MCF 10A (cell line): ENCODE measurements at regions not wholly inside any gene's neighbourhood (a gene's known extent, or its start where the extent isn't known, plus 50 kb on each side); places are given as distances from the start of the nearest gene placed in this dataset.

ENCODE experiments used
- BruUV-seq: library from RNA; stranded (reverse); fragments of 400-500 nt; replicated peaks from 2 replicates; lab custom pipeline; 2021; lab: Mats Ljungman, UMichigan
- CTCF ChIA-PET: fragments of 300-600 bp; sonication (Branson Sonifier 250); formaldehyde crosslinking; extraction: SDS; loops from one replicate; lab custom pipeline; 2021; ENCODE audit warnings: antibody characterized with exemption, inconsistent platforms; lab: Yijun Ruan, JAX
- POLR2A ChIA-PET: fragments of 300-600, 350-650 bp; sonication (Branson Sonifier 250); formaldehyde crosslinking; extraction: SDS; loops from one replicate; lab custom pipeline; 2020; ENCODE audit warnings: antibody characterized with exemption, inconsistent platforms; lab: Yijun Ruan, JAX
- DNase-seq: peaks from one replicate; pipeline ENCODE4 v3.0.0-alpha.2; 2018; ENCODE audit not compliant: unreplicated experiment
- H3K27ac Mint-ChIP-seq: one replicate; pipeline ENCODE4 v1.8.0; 2022; ENCODE audit warnings: mild to moderate bottlenecking, low read depth, mixed read lengths; ENCODE audit not compliant: unreplicated experiment
- H3K27me3 Mint-ChIP-seq: one replicate; pipeline ENCODE4 v1.8.0; 2022; ENCODE audit warnings: mixed read lengths; ENCODE audit not compliant: insufficient read depth, unreplicated experiment
- H3K36me3 Mint-ChIP-seq: one replicate; pipeline ENCODE4 v1.8.0; 2022; ENCODE audit warnings: mild to moderate bottlenecking, moderate library complexity, mixed read lengths; ENCODE audit not compliant: insufficient read depth, unreplicated experiment
- H3K4me1 Mint-ChIP-seq: one replicate; pipeline ENCODE4 v1.8.0; 2022; ENCODE audit warnings: mixed read lengths; ENCODE audit not compliant: insufficient read depth, unreplicated experiment
- H3K4me3 Mint-ChIP-seq: one replicate; pipeline ENCODE4 v1.8.0; 2022; ENCODE audit warnings: mild to moderate bottlenecking, moderate library complexity, mixed read lengths; ENCODE audit not compliant: unreplicated experiment
- H3K9me3 Mint-ChIP-seq: one replicate; pipeline ENCODE4 v1.8.0; 2022; ENCODE audit warnings: mixed read lengths; ENCODE audit not compliant: unreplicated experiment
- CTCF ChIP-seq: fragments of 200-600 bp; IDR thresholded peaks from one replicate; pipeline ENCODE4 v1.8.0; 2022; ENCODE audit warnings: antibody characterized with exemption, mild to moderate bottlenecking; ENCODE audit not compliant: unreplicated experiment
- intact Hi-C: fragments of 100-400 bp; cut with micrococcal nuclease; formaldehyde crosslinking; loops from 2 replicates; pipeline ENCODE4 v1.14.1; 2022

- no peaks in the 10 kb centered on the region for H3K27me3 Mint-ChIP-seq
- H3K4me1 Mint-ChIP-seq, result no peaks in the 10 kb centered on the region
- no peaks in the 10 kb centered on the region for H3K9me3 Mint-ChIP-seq
- intact Hi-C loops, result no loop called here
- H3K36me3 Mint-ChIP-seq, result no peaks in the 10 kb centered on the region
- no peak overlapping the region for H3K27ac Mint-ChIP-seq
- ChIA-PET CTCF (interaction anchor here (0.6 kb wide), 1 partner anchor 296 kb away, joined by 3 read pairs; no protein-coding TSS in a partner anchor), POLR2A (no interaction called here)
- no peak for DNase-seq
- BruUV-seq, result no TSS peak
- TF ChIP-seq CTCF, result no peak
- H3K4me3 Mint-ChIP-seq, result no peak overlapping the region
Measured at GRCh38 chr4:111480510-111480909, 664.7 kb upstream of the FAM241A start.

GRCh38 chr4:111483375-111484169, 661.7 kb upstream of the FAM241A start:
- Mint-ChIP-seq H3K4me1 (no peaks in the 10 kb centered on the region), H3K4me3 (no peak overlapping the region), H3K27me3 (no peaks in the 10 kb centered on the region), H3K36me3 (no peaks in the 10 kb centered on the region), H3K27ac (no peak overlapping the region), H3K9me3 (no peaks in the 10 kb centered on the region)
- TF ChIP-seq CTCF, result no peak
- DNase-seq, result no peak
- ChIA-PET CTCF (interaction anchor here (0.5 kb wide), 1 partner anchor 41 kb away, joined by 3 read pairs; no protein-coding TSS in a partner anchor), POLR2A (interaction anchor here (0.5 kb wide), 1 partner anchor 149 kb away, joined by 3 read pairs; no protein-coding TSS in a partner anchor)
- intact Hi-C loops, result no loop called here
- no TSS peak for BruUV-seq

GRCh38 chr4:111492496-111492895, 652.8 kb upstream of the FAM241A start:
- BruUV-seq, result no TSS peak
- no peak for DNase-seq
- H3K27ac Mint-ChIP-seq, result no peak overlapping the region
- H3K27me3 Mint-ChIP-seq, result no peaks in the 10 kb centered on the region
- POLR2A ChIA-PET, result no interaction called here
- H3K4me3 Mint-ChIP-seq, result no peak overlapping the region
- no peaks in the 10 kb centered on the region for H3K9me3 Mint-ChIP-seq
- TF ChIP-seq CTCF, result no peak
- intact Hi-C loops, result no loop called here
- CTCF ChIA-PET, result no interaction called here
- no peaks in the 10 kb centered on the region for H3K4me1 Mint-ChIP-seq
- H3K36me3 Mint-ChIP-seq, result no peaks in the 10 kb centered on the region

GRCh38 chr4:111494471-111494870, 650.8 kb upstream of the FAM241A start:
- BruUV-seq, result no TSS peak
- ChIA-PET CTCF (interaction anchor here (0.7 to 0.9 kb wide), 2 partner anchors 17 to 648 kb away, joined by 3 read pairs; no protein-coding TSS in a partner anchor), POLR2A (no interaction called here)
- Mint-ChIP-seq H3K9me3 (no peaks in the 10 kb centered on the region), H3K4me3 (no peak overlapping the region), H3K36me3 (no peaks in the 10 kb centered on the region), H3K27ac (no peak overlapping the region), H3K27me3 (no peaks in the 10 kb centered on the region), H3K4me1 (no peaks in the 10 kb centered on the region)
- TF ChIP-seq CTCF, result no peak
- intact Hi-C loops, result no loop called here
- no peak for DNase-seq
